Smooth muscle cell (in vitro differentiated cells): ENCODE measurements at regions not wholly inside any gene's neighbourhood (a gene's known extent, or its start where the extent isn't known, plus 50 kb on each side); places are given as distances from the start of the nearest gene placed in this dataset.

Experiments
- DNase-seq: peaks from one replicate; lab custom pipeline; 2025; ENCODE audit not compliant: unreplicated experiment; lab: John Stamatoyannopoulos, UW
- H2AFZ ChIP-seq: fragments of 200-600 bp; sonication (generic); 2 replicates; pipeline ENCODE4 v1.6.0; 2016; ENCODE audit warnings: antibody characterized with exemption, low read depth, mild to moderate bottlenecking
- H3F3A ChIP-seq: fragments of 200-600 bp; sonication (generic); 2 replicates; pipeline ENCODE4 v1.6.0; 2017; ENCODE audit warnings: antibody characterized with exemption, low read depth
- H3K27ac ChIP-seq: fragments of 200-600 bp; sonication (generic); 2 replicates; pipeline ENCODE4 v1.5.1; 2016; ENCODE audit warnings: low read depth, mild to moderate bottlenecking
- H3K27me3 ChIP-seq: fragments of 200-600 bp; sonication (generic); 2 replicates; pipeline ENCODE4 v1.6.1; 2016; ENCODE audit warnings: low read depth, mild to moderate bottlenecking
- H3K36me3 ChIP-seq: fragments of 200-600 bp; sonication (generic); 2 replicates; pipeline ENCODE4 v1.5.1; 2016; ENCODE audit warnings: low read depth
- H3K4me1 ChIP-seq: fragments of 200-600 bp; sonication (generic); 2 replicates; pipeline ENCODE4 v1.5.1; 2016; ENCODE audit warnings: low read depth
- H3K4me2 ChIP-seq: fragments of 200-600 bp; sonication (generic); 2 replicates; pipeline ENCODE4 v1.6.0; 2016; ENCODE audit warnings: mild to moderate bottlenecking
- H3K4me3 ChIP-seq: fragments of 200-600 bp; sonication (generic); 2 replicates; pipeline ENCODE4 v1.5.1; 2016; ENCODE audit warnings: mild to moderate bottlenecking
- H3K79me2 ChIP-seq: fragments of 200-600 bp; sonication (generic); 2 replicates; pipeline ENCODE4 v1.6.0; 2016; ENCODE audit warnings: low read depth, mild to moderate bottlenecking
- H3K9ac ChIP-seq: fragments of 200-600 bp; sonication (generic); 2 replicates; pipeline ENCODE4 v1.6.0; 2016; ENCODE audit warnings: low read depth
- H3K9me3 ChIP-seq: fragments of 200-600 bp; sonication (generic); replicated peaks from 2 replicates; pipeline ENCODE4 v1.5.1; 2016; ENCODE audit warnings: low read depth
- H4K20me1 ChIP-seq: fragments of 200-600 bp; sonication (generic); 2 replicates; pipeline ENCODE4 v1.6.0; 2016; ENCODE audit warnings: low read depth
- CTCF ChIP-seq: fragments of 200-600 bp; sonication (generic); IDR thresholded peaks from 2 replicates; pipeline ENCODE4 v1.5.1; 2017; ENCODE audit warnings: borderline replicate concordance, mild to moderate bottlenecking, antibody characterized with exemption; ENCODE audit not compliant: insufficient read depth, poor library complexity, severe bottlenecking
- WGBS: methylation state at CpG from one replicate; pipeline ENCODE4 v1.1.7; 2016; ENCODE audit warnings: low lambda C conversion rate; 5-methylcytosine and 5-hydroxymethylcytosine counted together

- Histone ChIP-seq H3K36me3 (no peaks in the 10 kb centered on the region), H2AFZ (peak overlapping the region; percentile 43), H3K4me1 (no peaks in the 10 kb centered on the region), H3K4me2 (no peak overlapping the region), H3F3A (no peaks in the 10 kb centered on the region), H3K9ac (no peak overlapping the region), H3K27me3 (no peaks in the 10 kb centered on the region), H3K9me3 (no peaks in the 10 kb centered on the region), H4K20me1 (no peaks in the 10 kb centered on the region), H3K4me3 (no peak overlapping the region), H3K27ac (no peak overlapping the region), H3K79me2 (no peaks in the 10 kb centered on the region)
- TF ChIP-seq CTCF = no peak
- DNase-seq = no peak
- 86% methylated on average over 1 of the region's 1 CpG for WGBS
Observed at GRCh38 chr7:118350260-118350659, 125.8 kb downstream of the ANKRD7 start.

GRCh38 chr7:118352867-118353453 lies 128.5 kb downstream of the ANKRD7 start:
- DNase-seq = no peak
- no peaks in the 10 kb centered on the region for H3K27me3 ChIP-seq
- WGBS = 79% methylated on average over 3 of the region's 3 CpGs

GRCh38 chr7:118366363-118366762 lies 141.9 kb downstream of the ANKRD7 start:
- no peaks in the 10 kb centered on the region for H3K27me3 ChIP-seq
- H3K4me2 ChIP-seq = no peak overlapping the region
- no peak overlapping the region for H3K27ac ChIP-seq
- no peaks in the 10 kb centered on the region for H3K79me2 ChIP-seq
- no peaks in the 10 kb centered on the region for H4K20me1 ChIP-seq
- H3K4me3 ChIP-seq = no peak overlapping the region
- no peaks in the 10 kb centered on the region for H3K9me3 ChIP-seq
- WGBS = 89% methylated on average over 5 of the region's 5 CpGs
- no peak overlapping the region for H3K9ac ChIP-seq
- no peak overlapping the region for H2AFZ ChIP-seq
- DNase-seq = no peak
- H3F3A ChIP-seq = no peaks in the 10 kb centered on the region
- no peak for TF ChIP-seq CTCF
- H3K36me3 ChIP-seq = no peaks in the 10 kb centered on the region
- H3K4me1 ChIP-seq = no peaks in the 10 kb centered on the region

More at GRCh38 chr7:118352867-118353453, 128.5 kb downstream of the ANKRD7 start:
- Histone ChIP-seq H3K27ac (no peak overlapping the region), H3K4me1 (no peaks in the 10 kb centered on the region), H3K4me2 (no peak overlapping the region), H3F3A (no peaks in the 10 kb centered on the region), H3K9me3 (peaks cover 4% of the 10 kb centered on the region), H4K20me1 (no peaks in the 10 kb centered on the region), H3K36me3 (no peaks in the 10 kb centered on the region), H2AFZ (no peak overlapping the region), H3K9ac (no peak overlapping the region), H3K79me2 (no peaks in the 10 kb centered on the region), H3K4me3 (no peak overlapping the region)
- TF ChIP-seq CTCF = peak; percentile 47

GRCh38 chr7:118368958-118369357 lies 144.5 kb downstream of the ANKRD7 start:
- no peaks in the 10 kb centered on the region for H4K20me1 ChIP-seq
- H3K27ac ChIP-seq = no peak overlapping the region
- no peak for TF ChIP-seq CTCF
- no peak overlapping the region for H3K4me2 ChIP-seq
- H3K4me3 ChIP-seq = no peak overlapping the region
- H3K36me3 ChIP-seq = no peaks in the 10 kb centered on the region
- H3K9ac ChIP-seq = no peak overlapping the region
- H3K4me1 ChIP-seq = no peaks in the 10 kb centered on the region
- H2AFZ ChIP-seq = no peak overlapping the region
- H3F3A ChIP-seq = no peaks in the 10 kb centered on the region
- H3K27me3 ChIP-seq = no peaks in the 10 kb centered on the region
- DNase-seq = no peak
- H3K79me2 ChIP-seq = no peaks in the 10 kb centered on the region
- no peaks in the 10 kb centered on the region for H3K9me3 ChIP-seq
